Stimulated activated naive CD8-positive, alpha-beta T cell treated with anti-CD3 and anti-CD28 coated beads, Interleukin-15, amount 100 ng/mL, for 72 hours (primary cell): ENCODE measurements at regions not wholly inside any gene's neighbourhood (a gene's known extent, or its start where the extent isn't known, plus 50 kb on each side); places are given as distances from the start of the nearest gene placed in this dataset.

ENCODE experiments used
- ATAC-seq: fragments of 150-1000 bp; cut with Tn5 transposase; 2 replicates; pipeline ENCODE4 v1.10.0; 2021; ENCODE audit warnings: mild to moderate bottlenecking, moderate library complexity
- DNase-seq, 2 donors: peaks; one replicate each; pipeline ENCODE4 v3.0.0; 2021 to 2022
- H3K27ac Mint-ChIP-seq, 2 donors: one replicate each; pipeline ENCODE4 v1.8.0; 2022; ENCODE audit warnings: mild to moderate bottlenecking in 2 of 2, mixed read lengths in 2 of 2, moderate library complexity in 2 of 2
- H3K27me3 Mint-ChIP-seq: one replicate; pipeline ENCODE4 v1.8.0; 2022; ENCODE audit warnings: mixed read lengths
- H3K4me1 Mint-ChIP-seq: one replicate; pipeline ENCODE4 v1.8.0; 2022; ENCODE audit warnings: mild to moderate bottlenecking, mixed read lengths
- H3K4me3 Mint-ChIP-seq, 2 donors: one replicate each; pipeline ENCODE4 v1.8.0; 2022; ENCODE audit warnings: mild to moderate bottlenecking in 2 of 2, mixed read lengths in 2 of 2, moderate library complexity in 1 of 2
- H3K9me3 Mint-ChIP-seq, 2 donors: one replicate each; pipeline ENCODE4 v1.8.0; 2022; ENCODE audit warnings: mixed read lengths in 2 of 2

- Mint-ChIP-seq H3K4me1 (peaks cover 12% of the 10 kb centered on the region), H3K27me3 (no peaks in the 10 kb centered on the region), H3K4me3 (no peak overlapping the region), H3K27ac (no peak overlapping the region), H3K9me3 (no peaks in the 10 kb centered on the region)
- DNase-seq (no peak), ATAC-seq (no peak)
Observed at GRCh38 chr10:6671976-6672375, 91.9 kb upstream of the PRKCQ start.

- no peak for DNase-seq
- Mint-ChIP-seq H3K4me3 (no peak overlapping the region), H3K4me1 (peaks cover 28% of the 10 kb centered on the region)
Observed at GRCh38 chr10:6669269-6669859, 89.3 kb upstream of the PRKCQ start.

GRCh38 chr10:6667679-6668270, 87.7 kb upstream of the PRKCQ start:
- Mint-ChIP-seq H3K27me3 (no peaks in the 10 kb centered on the region), H3K9me3 (no peaks in the 10 kb centered on the region), H3K27ac (no peak overlapping the region), H3K4me3 (no peak overlapping the region), H3K4me1 (peaks cover 28% of the 10 kb centered on the region)
- ATAC-seq = peak; percentile 44
- DNase-seq = peak in 1 of 2 donors; percentile 27

More at GRCh38 chr10:6669269-6669859, 89.3 kb upstream of the PRKCQ start:
- H3K9me3 Mint-ChIP-seq = no peaks in the 10 kb centered on the region
- no peaks in the 10 kb centered on the region for H3K27me3 Mint-ChIP-seq
- ATAC-seq = no peak
- no peak overlapping the region for H3K27ac Mint-ChIP-seq

- Mint-ChIP-seq H3K4me1 (peaks cover 28% of the 10 kb centered on the region), H3K4me3 (no peak overlapping the region), H3K27me3 (no peaks in the 10 kb centered on the region), H3K9me3 (no peaks in the 10 kb centered on the region), H3K27ac (no peak overlapping the region)
- ATAC-seq (no peak), DNase-seq (no peak)
Observed at GRCh38 chr10:6667150-6667549, 87.1 kb upstream of the PRKCQ start.

- Mint-ChIP-seq H3K9me3 (no peaks in the 10 kb centered on the region), H3K4me3 (peak overlapping the region; percentile 44 to 65), H3K27me3 (no peaks in the 10 kb centered on the region), H3K4me1 (peaks cover 28% of the 10 kb centered on the region), H3K27ac (peak overlapping the region in 1 of 2 donors; percentile 14)
- DNase-seq (peak; percentile 33 to 58), ATAC-seq (peak; percentile 98)
Observed at GRCh38 chr10:6665847-6666246, 85.8 kb upstream of the PRKCQ start.

GRCh38 chr10:6660460-6660859, 80.4 kb upstream of the PRKCQ start:
- no peak for ATAC-seq

GRCh38 chr10:6659451-6659850, 79.4 kb upstream of the PRKCQ start:
- H3K4me3 Mint-ChIP-seq = no peak overlapping the region
- no peak for DNase-seq
- H3K27ac Mint-ChIP-seq = no peak overlapping the region
- H3K9me3 Mint-ChIP-seq = no peaks in the 10 kb centered on the region
- H3K4me1 Mint-ChIP-seq = peaks cover 18% of the 10 kb centered on the region
- peaks cover 19% of the 10 kb centered on the region for H3K27me3 Mint-ChIP-seq
- no peak for ATAC-seq

More at GRCh38 chr10:6660460-6660859, 80.4 kb upstream of the PRKCQ start:
- no peaks in the 10 kb centered on the region for H3K9me3 Mint-ChIP-seq
- H3K27ac Mint-ChIP-seq = no peak overlapping the region
- DNase-seq = no peak
- H3K27me3 Mint-ChIP-seq = peaks cover 19% of the 10 kb centered on the region
- H3K4me1 Mint-ChIP-seq = peaks cover 20% of the 10 kb centered on the region
- H3K4me3 Mint-ChIP-seq = no peak overlapping the region

- no peak overlapping the region for H3K27ac Mint-ChIP-seq
- H3K4me1 Mint-ChIP-seq = peaks cover 25% of the 10 kb centered on the region
- no peak for ATAC-seq
- no peak overlapping the region for H3K4me3 Mint-ChIP-seq
- H3K27me3 Mint-ChIP-seq = peaks cover 19% of the 10 kb centered on the region
- H3K9me3 Mint-ChIP-seq = no peaks in the 10 kb centered on the region
- DNase-seq = no peak
Observed at GRCh38 chr10:6657669-6658068, 77.6 kb upstream of the PRKCQ start.

- no peak overlapping the region for H3K27ac Mint-ChIP-seq
- H3K9me3 Mint-ChIP-seq = no peaks in the 10 kb centered on the region
- no peak overlapping the region for H3K4me3 Mint-ChIP-seq
- no peak for ATAC-seq
- DNase-seq = no peak
- peaks cover 19% of the 10 kb centered on the region for H3K27me3 Mint-ChIP-seq
- H3K4me1 Mint-ChIP-seq = peaks cover 25% of the 10 kb centered on the region
Observed at GRCh38 chr10:6657196-6657595, 77.1 kb upstream of the PRKCQ start.

GRCh38 chr10:6654571-6654970, 74.5 kb upstream of the PRKCQ start:
- no peak overlapping the region for H3K27ac Mint-ChIP-seq
- H3K4me3 Mint-ChIP-seq = no peak overlapping the region
- H3K4me1 Mint-ChIP-seq = peaks cover 20% of the 10 kb centered on the region
- H3K9me3 Mint-ChIP-seq = no peaks in the 10 kb centered on the region
- no peak for ATAC-seq
- H3K27me3 Mint-ChIP-seq = peaks cover 19% of the 10 kb centered on the region
- DNase-seq = no peak

- ATAC-seq (no peak), DNase-seq (no peak)
- H3K27ac Mint-ChIP-seq = no peak overlapping the region
- H3K27me3 Mint-ChIP-seq = peaks cover 1% of the 10 kb centered on the region
- H3K4me1 Mint-ChIP-seq = peaks cover 35% of the 10 kb centered on the region
- no peak overlapping the region for H3K4me3 Mint-ChIP-seq
- peaks cover 5 to 6% of the 10 kb centered on the region in 2 donors for H3K9me3 Mint-ChIP-seq
Observed at GRCh38 chr10:6650586-6650985, 70.5 kb upstream of the PRKCQ start.

GRCh38 chr10:6649903-6650302, 69.8 kb upstream of the PRKCQ start:
- peaks cover 41% of the 10 kb centered on the region for H3K4me1 Mint-ChIP-seq
- peaks cover 5 to 6% of the 10 kb centered on the region in 2 donors for H3K9me3 Mint-ChIP-seq
- no peak for DNase-seq
- H3K27ac Mint-ChIP-seq = no peak overlapping the region
- no peak overlapping the region for H3K4me3 Mint-ChIP-seq
- ATAC-seq = no peak
- H3K27me3 Mint-ChIP-seq = no peaks in the 10 kb centered on the region

- Mint-ChIP-seq H3K4me1 (peaks cover 47% of the 10 kb centered on the region), H3K27me3 (no peaks in the 10 kb centered on the region), H3K4me3 (no peak overlapping the region), H3K27ac (no peak overlapping the region), H3K9me3 (peaks cover 5 to 6% of the 10 kb centered on the region in 2 donors)
- ATAC-seq (no peak), DNase-seq (no peak)
Observed at GRCh38 chr10:6648894-6649720, 69.0 kb upstream of the PRKCQ start.

GRCh38 chr10:6647811-6648526, 67.9 kb upstream of the PRKCQ start:
- ATAC-seq = peak; percentile 89
- Mint-ChIP-seq H3K4me1 (peaks cover 54% of the 10 kb centered on the region), H3K27ac (no peak overlapping the region), H3K4me3 (peak overlapping the region; percentile 53 to 58), H3K27me3 (no peaks in the 10 kb centered on the region), H3K9me3 (peaks cover 5 to 6% of the 10 kb centered on the region in 2 donors)
- peak; percentile 68 for DNase-seq

GRCh38 chr10:6643962-6644361, 63.9 kb upstream of the PRKCQ start:
- Mint-ChIP-seq H3K27ac (peak overlapping the region; percentile 85 to 98), H3K4me1 (peaks cover 73% of the 10 kb centered on the region), H3K4me3 (peak overlapping the region; percentile 13 to 76), H3K9me3 (peaks cover 5 to 6% of the 10 kb centered on the region in 2 donors), H3K27me3 (no peaks in the 10 kb centered on the region)
- DNase-seq = no peak
- ATAC-seq = peak; percentile 80
